ENCODE measurements at regions not wholly inside any gene's neighbourhood (a gene's known extent, or its start where the extent isn't known, plus 50 kb on each side); places are given as distances from the start of the nearest gene placed in this dataset.

DNA sequence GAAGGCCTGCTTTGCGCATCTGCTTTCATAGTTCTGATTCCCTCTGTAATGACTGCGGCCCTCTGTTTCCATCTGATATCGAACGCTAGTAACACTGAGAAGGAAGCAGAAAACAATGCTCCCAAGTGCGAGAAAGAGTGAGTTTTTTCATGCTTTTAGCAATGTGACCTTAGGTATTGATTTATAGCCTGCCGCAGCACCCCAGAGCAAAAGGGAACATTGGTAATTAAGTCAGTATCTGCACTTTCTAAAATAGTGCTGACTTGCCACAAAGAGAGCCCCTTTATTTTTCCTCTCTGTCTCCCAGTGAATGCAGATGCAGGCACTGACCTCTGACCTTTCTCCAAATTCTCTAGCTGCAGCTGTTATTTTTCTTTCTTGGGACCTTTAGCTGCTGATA is 129.8 kb downstream of the HDGFL1 start:
- 43 to 73% (median 66%) methylated on average over 6 of the region's 6 CpGs for WGBS, 5 donors
- Histone ChIP-seq H3K4me3 (no peak overlapping the region), H3K9me3 (no peaks in the 10 kb centered on the region), H3K4me1 (no peaks in the 10 kb centered on the region), H3K27ac (no peak overlapping the region), H3K36me3 (no peaks in the 10 kb centered on the region), H3K27me3 (no peaks in the 10 kb centered on the region)
- intact Hi-C loops (cut with DNase I; ENCODE audit: low total_unique reads), result no loop called here
- TF ChIP-seq POLR2A (IDR thresholded peaks at IDR 0.05) (no peak), POLR2AphosphoS5 (IDR thresholded peaks at IDR 0.05) (no peak), EP300 (IDR thresholded peaks at IDR 0.05) (no peak)
- TF ChIP-seq, protein P1, sequence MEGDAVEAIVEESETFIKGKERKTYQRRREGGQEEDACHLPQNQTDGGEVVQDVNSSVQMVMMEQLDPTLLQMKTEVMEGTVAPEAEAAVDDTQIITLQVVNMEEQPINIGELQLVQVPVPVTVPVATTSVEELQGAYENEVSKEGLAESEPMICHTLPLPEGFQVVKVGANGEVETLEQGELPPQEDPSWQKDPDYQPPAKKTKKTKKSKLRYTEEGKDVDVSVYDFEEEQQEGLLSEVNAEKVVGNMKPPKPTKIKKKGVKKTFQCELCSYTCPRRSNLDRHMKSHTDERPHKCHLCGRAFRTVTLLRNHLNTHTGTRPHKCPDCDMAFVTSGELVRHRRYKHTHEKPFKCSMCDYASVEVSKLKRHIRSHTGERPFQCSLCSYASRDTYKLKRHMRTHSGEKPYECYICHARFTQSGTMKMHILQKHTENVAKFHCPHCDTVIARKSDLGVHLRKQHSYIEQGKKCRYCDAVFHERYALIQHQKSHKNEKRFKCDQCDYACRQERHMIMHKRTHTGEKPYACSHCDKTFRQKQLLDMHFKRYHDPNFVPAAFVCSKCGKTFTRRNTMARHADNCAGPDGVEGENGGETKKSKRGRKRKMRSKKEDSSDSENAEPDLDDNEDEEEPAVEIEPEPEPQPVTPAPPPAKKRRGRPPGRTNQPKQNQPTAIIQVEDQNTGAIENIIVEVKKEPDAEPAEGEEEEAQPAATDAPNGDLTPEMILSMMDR (IDR thresholded peaks at IDR 0.05), result no peak
- peak in 1 of 2 donors; percentile 16 for DNase-seq

DNA sequence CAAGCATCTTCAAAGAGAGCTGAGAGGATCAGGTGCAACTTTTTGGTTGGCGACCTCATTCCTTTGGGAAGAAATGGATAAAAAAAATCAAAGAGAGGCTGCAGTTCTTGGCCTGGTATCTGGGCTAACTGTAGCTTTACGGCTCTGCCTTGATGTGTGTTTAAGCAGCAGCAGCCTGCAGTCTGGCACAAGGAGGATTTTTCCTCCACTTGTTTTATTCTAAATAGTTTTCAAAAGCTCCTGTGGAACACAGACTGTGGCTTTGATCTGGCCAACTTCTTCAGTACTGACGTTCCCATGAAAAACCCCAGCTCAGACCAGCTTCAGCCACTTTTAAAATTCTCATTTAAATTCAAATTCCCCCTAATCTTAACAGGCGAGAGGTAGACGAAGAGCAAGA is 137.3 kb downstream of the HDGFL1 start:
- intact Hi-C loops (cut with DNase I; ENCODE audit: low total_unique reads), result no loop called here
- 73 to 85% (median 81%) methylated on average over 5 of the region's 5 CpGs for WGBS, 5 donors
- H3K27ac ChIP-seq, result peak overlapping the region in 1 of 5 donors; percentile 15
- H3K27me3 ChIP-seq, result no peaks in the 10 kb centered on the region
- no peak for DNase-seq
- no peak overlapping the region for H3K4me3 ChIP-seq
- TF ChIP-seq EP300 (IDR thresholded peaks at IDR 0.05) (no peak), POLR2A (IDR thresholded peaks at IDR 0.05) (no peak), POLR2AphosphoS5 (IDR thresholded peaks at IDR 0.05) (no peak)
- TF ChIP-seq, protein P1 (IDR thresholded peaks at IDR 0.05), result no peak
- peaks cover 0 to 9% (median 0%) of the 10 kb centered on the region in 4 donors for H3K4me1 ChIP-seq
- no peaks in the 10 kb centered on the region for H3K9me3 ChIP-seq
- H3K36me3 ChIP-seq, result no peaks in the 10 kb centered on the region

DNA sequence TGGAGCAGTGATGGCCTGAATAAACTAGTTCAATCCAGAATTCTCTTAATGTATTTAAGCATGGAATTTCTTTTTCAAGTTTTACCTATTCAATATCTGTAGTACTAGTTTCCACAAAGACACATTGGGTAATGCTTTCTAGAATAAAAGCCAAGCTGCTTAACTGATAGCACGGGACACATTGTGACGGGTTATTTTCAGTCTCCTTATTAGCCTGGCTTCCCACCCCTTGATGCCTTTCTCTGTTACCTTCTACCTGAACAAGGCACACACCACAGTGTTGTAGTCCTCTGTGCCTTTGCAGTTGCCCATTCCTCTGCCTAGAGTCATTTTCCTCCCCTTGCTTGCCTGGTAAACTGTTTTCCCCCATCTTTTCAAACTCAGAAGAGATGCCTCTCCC is 139.1 kb downstream of the HDGFL1 start:
- H3K4me3 ChIP-seq, result no peak overlapping the region
- TF ChIP-seq POLR2A (IDR thresholded peaks at IDR 0.05) (no peak), POLR2AphosphoS5 (IDR thresholded peaks at IDR 0.05) (no peak)
- H3K9me3 ChIP-seq, result no peaks in the 10 kb centered on the region
- WGBS, 5 donors, result 89 to 97% (median 90%) methylated on average over 2 of the region's 2 CpGs
- H3K27ac ChIP-seq, result no peak overlapping the region
- peaks cover 0 to 9% (median 0%) of the 10 kb centered on the region in 4 donors for H3K4me1 ChIP-seq
- no peaks in the 10 kb centered on the region for H3K36me3 ChIP-seq
- no peaks in the 10 kb centered on the region for H3K27me3 ChIP-seq
- intact Hi-C loops (cut with DNase I; ENCODE audit: low total_unique reads), result no loop called here
- DNase-seq, result no peak

DNA sequence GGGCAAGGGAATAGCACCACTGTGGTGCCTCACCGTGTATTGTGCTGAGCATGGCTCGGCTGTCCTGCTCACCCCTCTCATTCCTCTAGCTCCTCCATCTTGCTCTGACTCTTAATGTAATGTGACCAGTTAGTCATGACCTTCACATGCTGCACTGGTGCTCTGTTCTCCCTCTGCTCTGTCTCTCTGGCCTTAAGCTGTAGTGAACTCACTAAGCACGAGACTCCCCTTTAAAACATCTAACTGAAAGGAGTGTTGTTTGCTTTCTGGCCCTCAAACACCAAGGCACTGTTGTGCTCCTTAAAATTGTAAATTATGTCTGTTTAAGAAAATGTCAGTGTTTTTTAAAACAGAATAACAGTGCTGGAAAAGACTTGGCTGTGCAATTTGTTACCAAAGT is 140.4 kb downstream of the HDGFL1 start:
- no peak overlapping the region for H3K4me3 ChIP-seq
- no peaks in the 10 kb centered on the region for H3K27me3 ChIP-seq
- DNase-seq, result peak in 1 of 2 donors; percentile 51
- WGBS, 5 donors, result 65 to 86% (median 78%) methylated on average over 3 of the region's 3 CpGs
- peaks cover 0 to 9% (median 0%) of the 10 kb centered on the region in 4 donors for H3K4me1 ChIP-seq
- no peaks in the 10 kb centered on the region for H3K9me3 ChIP-seq
- no peak overlapping the region for H3K27ac ChIP-seq
- no peaks in the 10 kb centered on the region for H3K36me3 ChIP-seq
- no peak for TF ChIP-seq POLR2A (IDR thresholded peaks at IDR 0.05)
- no peak for TF ChIP-seq EP300 (IDR thresholded peaks at IDR 0.05)
- intact Hi-C loops (cut with DNase I; ENCODE audit: low total_unique reads), result no loop called here

DNA sequence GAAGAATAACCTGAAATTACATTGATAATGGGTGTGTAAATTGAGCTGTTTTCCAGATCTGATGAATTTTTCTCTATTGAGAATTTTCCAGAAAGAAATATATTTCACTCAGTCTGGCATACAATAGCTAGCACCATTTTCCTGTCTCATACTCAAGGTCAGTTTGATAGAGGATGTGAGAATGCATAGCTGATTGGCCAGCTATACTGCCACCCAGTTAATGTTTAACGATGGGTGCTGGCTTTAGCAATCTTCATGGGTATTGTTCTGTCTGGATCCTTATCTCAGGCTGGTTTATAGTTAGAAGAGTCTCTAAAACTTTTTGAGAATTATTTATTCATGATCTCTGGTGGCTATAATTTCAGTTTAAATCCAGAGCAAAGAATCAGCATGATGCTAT is 147.4 kb downstream of the HDGFL1 start:
- no peak overlapping the region for H3K27ac ChIP-seq
- DNase-seq, result no peak
- no peaks in the 10 kb centered on the region for H3K27me3 ChIP-seq
- H3K4me1 ChIP-seq, result no peaks in the 10 kb centered on the region
- peaks cover 0 to 3% (median 0%) of the 10 kb centered on the region in 4 donors for H3K9me3 ChIP-seq
- H3K36me3 ChIP-seq, result no peaks in the 10 kb centered on the region
- intact Hi-C loops (cut with DNase I; ENCODE audit: low total_unique reads), result no loop called here
- TF ChIP-seq EP300 (IDR thresholded peaks at IDR 0.05) (no peak), POLR2A (IDR thresholded peaks at IDR 0.05) (no peak), POLR2AphosphoS5 (IDR thresholded peaks at IDR 0.05) (no peak)
- TF ChIP-seq, protein P1 (IDR thresholded peaks at IDR 0.05), result no peak
- WGBS, 5 donors, result 30 to 59% (median 49%) methylated on average over 1 of the region's 1 CpG
- H3K4me3 ChIP-seq, result no peak overlapping the region

Measured in stomach (tissue), 8 donors.